ENCODE measurements at regions not wholly inside any gene's neighbourhood (a gene's known extent, or its start where the extent isn't known, plus 50 kb on each side); places are given as distances from the start of the nearest gene placed in this dataset.

DNA sequence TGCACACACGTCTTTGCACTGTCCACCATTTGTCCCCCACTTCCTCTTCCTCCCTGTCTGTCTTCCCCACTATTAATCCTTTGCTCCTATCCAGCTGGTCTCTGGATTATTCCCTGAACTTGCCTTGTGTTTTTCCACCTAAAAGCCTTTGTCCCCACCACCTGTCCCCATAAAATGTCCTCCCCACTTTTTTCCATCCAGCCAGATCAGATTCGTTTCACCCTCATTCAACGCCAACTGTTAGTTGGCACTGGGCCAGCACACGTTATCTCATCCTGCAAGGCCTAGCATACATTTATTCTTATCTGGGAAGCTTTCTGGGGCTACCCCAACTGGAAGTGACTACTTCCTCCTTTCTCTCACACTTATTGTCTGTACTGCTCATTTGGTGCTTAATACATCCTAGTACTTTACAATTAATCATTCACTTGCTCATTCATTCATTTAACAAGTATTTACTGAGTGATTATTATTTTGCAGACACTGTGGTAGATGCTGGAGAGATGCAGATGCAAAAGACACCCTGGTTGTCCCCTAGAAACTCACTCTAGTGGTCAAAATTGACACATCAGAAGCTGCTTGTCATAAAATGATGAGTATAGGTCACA, 96.2 kb downstream of the RASSF10 start (continued):
- TF ChIP-seq, protein P1, sequence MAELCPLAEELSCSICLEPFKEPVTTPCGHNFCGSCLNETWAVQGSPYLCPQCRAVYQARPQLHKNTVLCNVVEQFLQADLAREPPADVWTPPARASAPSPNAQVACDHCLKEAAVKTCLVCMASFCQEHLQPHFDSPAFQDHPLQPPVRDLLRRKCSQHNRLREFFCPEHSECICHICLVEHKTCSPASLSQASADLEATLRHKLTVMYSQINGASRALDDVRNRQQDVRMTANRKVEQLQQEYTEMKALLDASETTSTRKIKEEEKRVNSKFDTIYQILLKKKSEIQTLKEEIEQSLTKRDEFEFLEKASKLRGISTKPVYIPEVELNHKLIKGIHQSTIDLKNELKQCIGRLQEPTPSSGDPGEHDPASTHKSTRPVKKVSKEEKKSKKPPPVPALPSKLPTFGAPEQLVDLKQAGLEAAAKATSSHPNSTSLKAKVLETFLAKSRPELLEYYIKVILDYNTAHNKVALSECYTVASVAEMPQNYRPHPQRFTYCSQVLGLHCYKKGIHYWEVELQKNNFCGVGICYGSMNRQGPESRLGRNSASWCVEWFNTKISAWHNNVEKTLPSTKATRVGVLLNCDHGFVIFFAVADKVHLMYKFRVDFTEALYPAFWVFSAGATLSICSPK (IDR thresholded peaks at IDR 0.05; ENCODE audit: borderline replicate concordance): peak; percentile 54; the same call in 1 of the 2 replicates
- peak; percentile 86 for TF ChIP-seq CC2D1A (IDR thresholded peaks at IDR 0.05)
- peak; percentile 93 for TF ChIP-seq KLF16 (IDR thresholded peaks at IDR 0.05)
- peak; percentile 99 for TF ChIP-seq SMARCA4 (IDR thresholded peaks at IDR 0.05)
- no peak for TF ChIP-seq PPARD (CRISPR knock-in tag; IDR thresholded peaks at IDR 0.05)

DNA sequence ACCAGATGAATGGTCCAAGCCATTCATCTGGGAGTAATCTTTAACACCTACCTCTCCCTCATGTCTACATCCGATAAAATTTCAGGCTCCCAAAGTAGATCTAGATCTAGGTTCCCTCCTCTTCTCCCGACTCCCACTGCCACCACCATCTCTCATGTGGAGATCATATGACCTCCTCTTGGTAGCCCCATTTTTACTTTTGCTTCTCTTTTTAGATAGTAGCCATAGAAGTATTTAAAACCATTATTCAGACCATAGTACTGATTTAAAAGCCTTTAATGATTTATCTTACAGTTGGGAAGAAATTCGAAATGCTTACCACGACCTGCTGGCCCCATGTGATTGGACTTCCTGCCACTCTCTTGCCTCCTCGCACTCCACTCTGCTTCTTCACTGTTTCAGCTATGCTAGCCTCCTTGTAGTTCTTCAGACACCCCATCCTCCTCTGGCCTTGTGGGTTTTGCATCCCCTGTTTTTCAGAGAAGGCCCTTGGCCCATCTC, 98.5 kb downstream of the RASSF10 start:
- no peak overlapping the region for H3K4me2 ChIP-seq (ENCODE audit: insufficient read depth, low read length)
- no peaks in the 10 kb centered on the region for H3K9me3 ChIP-seq (replicated peaks; ENCODE audit: control insufficient read depth, insufficient read depth, low read depth, low read length)
- no peak overlapping the region for H2AFZ ChIP-seq (ENCODE audit: low read depth, low read length)
- FAIRE-seq (no peak), ATAC-seq (no peak), DNase-seq (ENCODE audit: extremely low read depth in 1 of 4, low spot score in 3 of 4) (no peak)
- no peaks in the 10 kb centered on the region for H3K36me3 ChIP-seq (ENCODE audit: control insufficient read depth, insufficient read depth, low read length)
- H3K9me1 ChIP-seq (ENCODE audit: control insufficient read depth, insufficient read depth, low read length): no peaks in the 10 kb centered on the region
- no peak overlapping the region for H3K9ac ChIP-seq (ENCODE audit: insufficient read depth in 1 of 2, low read depth in 2 of 2, low read length in 2 of 2)
- no TSS peak for BruUV-seq (replicated peaks)
- intact Hi-C loops (cut with micrococcal nuclease) (no loop called here), in situ Hi-C loops (cut with MboI) (no loop called here)
- 18% methylated on average over 5 of the region's 5 CpGs for WGBS (ENCODE audit: insufficient coverage, low coverage, missing lambda C conversion rate)
- no peaks in the 10 kb centered on the region for H4K20me1 ChIP-seq (replicated peaks; ENCODE audit: control insufficient read depth, insufficient read depth, low read length)
- CTCF ChIA-PET (ENCODE audit: low intra/inter-chr PET ratio): no interaction called here
- no peaks in the 10 kb centered on the region for H3K27me3 ChIP-seq (ENCODE audit: control insufficient read depth in 2 of 2, insufficient read depth in 2 of 2, low read length in 2 of 2)
- H3K4me1 ChIP-seq (replicated peaks in 1 of 2; ENCODE audit: control insufficient read depth in 2 of 2, insufficient read depth in 2 of 2, low read length in 2 of 2): peaks cover 31 to 50% of the 10 kb centered on the region in 2 experiments
- H3K27ac ChIP-seq (ENCODE audit: extremely low read depth, low read depth, low read length): no peak overlapping the region
- POLR2A ChIA-PET: no interaction called here
- no peak overlapping the region for H3K4me3 ChIP-seq
- no peaks in the 10 kb centered on the region for H3K79me2 ChIP-seq (ENCODE audit: control insufficient read depth, insufficient read depth, low read length)
- TF ChIP-seq ZNF584 (CRISPR knock-in tag; IDR thresholded peaks at IDR 0.05; ENCODE audit: low read depth) (no peak), RAD21 (CRISPR knock-in tag; conservative IDR thresholded peaks at IDR 0.05 in 1 of 2, IDR thresholded peaks at IDR 0.05 in 1 of 2) (0 out of 4 replicates have a peak, but pooled peaks of 1 of the 2 experiments have one; percentile 18), ZKSCAN8 (CRISPR knock-in tag; IDR thresholded peaks at IDR 0.05) (no peak), NR2C2 (CRISPR knock-in tag; IDR thresholded peaks at IDR 0.05) (no peak), NR2C2 (tag; IDR thresholded peaks at IDR 0.05) (no peak), ZNF766 (CRISPR knock-in tag; conservative IDR thresholded peaks at IDR 0.05) (0 out of 2 replicates have a peak, but pooled peaks have one; percentile 23), MAZ (CRISPR knock-in tag; conservative IDR thresholded peaks at IDR 0.05 in 1 of 2, IDR thresholded peaks at IDR 0.05 in 1 of 2) (no peak), SMARCA5 (IDR thresholded peaks at IDR 0.05) (no peak), MCM5 (IDR thresholded peaks at IDR 0.05; ENCODE audit: low read depth) (no peak), SOX6 (IDR thresholded peaks at IDR 0.05) (0 out of 2 replicates have a peak, but pooled peaks have one; percentile 9)
- TF ChIP-seq, protein P2, sequence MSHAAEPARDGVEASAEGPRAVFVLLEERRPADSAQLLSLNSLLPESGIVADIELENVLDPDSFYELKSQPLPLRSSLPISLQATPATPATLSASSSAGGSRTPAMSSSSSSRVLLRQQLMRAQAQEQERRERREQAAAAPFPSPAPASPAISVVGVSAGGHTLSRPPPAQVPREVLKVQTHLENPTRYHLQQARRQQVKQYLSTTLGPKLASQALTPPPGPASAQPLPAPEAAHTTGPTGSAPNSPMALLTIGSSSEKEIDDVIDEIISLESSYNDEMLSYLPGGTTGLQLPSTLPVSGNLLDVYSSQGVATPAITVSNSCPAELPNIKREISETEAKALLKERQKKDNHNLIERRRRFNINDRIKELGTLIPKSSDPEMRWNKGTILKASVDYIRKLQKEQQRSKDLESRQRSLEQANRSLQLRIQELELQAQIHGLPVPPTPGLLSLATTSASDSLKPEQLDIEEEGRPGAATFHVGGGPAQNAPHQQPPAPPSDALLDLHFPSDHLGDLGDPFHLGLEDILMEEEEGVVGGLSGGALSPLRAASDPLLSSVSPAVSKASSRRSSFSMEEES (CRISPR knock-in tag; IDR thresholded peaks at IDR 0.05): no peak
- TF ChIP-seq, protein P3, sequence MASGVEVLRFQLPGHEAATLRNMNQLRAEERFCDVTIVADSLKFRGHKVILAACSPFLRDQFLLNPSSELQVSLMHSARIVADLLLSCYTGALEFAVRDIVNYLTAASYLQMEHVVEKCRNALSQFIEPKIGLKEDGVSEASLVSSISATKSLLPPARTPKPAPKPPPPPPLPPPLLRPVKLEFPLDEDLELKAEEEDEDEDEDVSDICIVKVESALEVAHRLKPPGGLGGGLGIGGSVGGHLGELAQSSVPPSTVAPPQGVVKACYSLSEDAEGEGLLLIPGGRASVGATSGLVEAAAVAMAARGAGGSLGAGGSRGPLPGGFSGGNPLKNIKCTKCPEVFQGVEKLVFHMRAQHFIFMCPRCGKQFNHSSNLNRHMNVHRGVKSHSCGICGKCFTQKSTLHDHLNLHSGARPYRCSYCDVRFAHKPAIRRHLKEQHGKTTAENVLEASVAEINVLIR (CRISPR knock-in tag; IDR thresholded peaks at IDR 0.05): no peak
